ENCODE measurements at regions not wholly inside any gene's neighbourhood (a gene's known extent, or its start where the extent isn't known, plus 50 kb on each side); places are given as distances from the start of the nearest gene placed in this dataset.

DNA sequence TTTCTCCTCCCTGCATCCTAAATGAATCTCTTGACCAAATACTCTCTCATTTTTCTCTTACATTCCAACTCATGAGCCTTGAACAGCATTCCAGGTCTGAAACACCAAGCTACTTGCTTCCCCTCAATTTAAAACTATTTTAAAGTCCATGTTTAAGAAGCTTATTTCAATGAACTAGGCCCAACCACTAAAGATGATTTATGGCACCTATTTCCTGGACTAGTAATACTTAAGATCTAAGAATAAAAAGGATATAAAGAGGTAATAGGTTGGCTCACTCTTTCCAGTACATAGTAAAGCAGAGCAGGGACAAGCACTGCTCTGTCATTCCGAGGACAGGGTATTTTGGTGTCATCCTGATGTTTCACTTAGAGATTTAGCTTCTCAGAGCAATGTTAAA, 219.3 kb upstream of the TMCO5A start:
- no peaks in the 10 kb centered on the region for H3K4me1 Mint-ChIP-seq
- no CpG with 5 or more reads among the region's 1 CpG for WGBS (ENCODE audit: extremely low coverage, insufficient read length, low lambda C conversion rate)

More for the DNA sequence above, 219.3 kb upstream of the TMCO5A start:
- no peak overlapping the region for H3T11ph ChIP-seq (ENCODE audit: low read length)
- H3K4me1 ChIP-seq (ENCODE audit: insufficient read depth, low read length), result no peaks in the 10 kb centered on the region
- H3K23ac ChIP-seq (ENCODE audit: insufficient read length, low read depth, low read length), result no peak overlapping the region
- no peak overlapping the region for H4K91ac ChIP-seq (ENCODE audit: insufficient read length, low read depth, low read length)
- H3K9me3 Mint-ChIP-seq, result peaks cover 13 to 18% of the 10 kb centered on the region in 2 experiments; a peak in 4 of 5 replicates
- H3K14ac ChIP-seq (ENCODE audit: insufficient read depth, low read length), result no peak overlapping the region
- no peak overlapping the region for H3K56ac ChIP-seq (ENCODE audit: insufficient read length, low read depth, low read length)
- H2AK5ac ChIP-seq (ENCODE audit: insufficient read length, low read length), result no peak overlapping the region
- no peaks in the 10 kb centered on the region for H3K27me3 ChIP-seq (ENCODE audit: insufficient read depth, low read length)
- H3K27ac Mint-ChIP-seq, result no peak overlapping the region
- H3K79me1 ChIP-seq (ENCODE audit: insufficient read depth, low read depth, low read length, poor library complexity, severe bottlenecking), result no peaks in the 10 kb centered on the region
- no peak overlapping the region for H3K9ac ChIP-seq (ENCODE audit: extremely low read depth, insufficient read length, low read length)
- no peak overlapping the region for H2BK12ac ChIP-seq (ENCODE audit: insufficient read length, low read depth, low read length)
- no peak overlapping the region for H2BK120ac ChIP-seq (ENCODE audit: low read depth, low read length, poor library complexity, severe bottlenecking)
- no peak overlapping the region for H4K5ac ChIP-seq (ENCODE audit: insufficient read length, low read depth, low read length)
- H3K36me3 Mint-ChIP-seq (ENCODE audit: insufficient read depth in 1 of 3, low read depth in 3 of 3), result peaks cover 0 to 10% (median 5%) of the 10 kb centered on the region in 3 experiments; a peak in 2 of 7 replicates
- H3K4ac ChIP-seq (ENCODE audit: low read depth, low read length), result no peak overlapping the region
- no peak overlapping the region for H3K27ac ChIP-seq (ENCODE audit: insufficient read length, low read depth, low read length)
- peaks cover 14% of the 10 kb centered on the region for H3K9me3 ChIP-seq (ENCODE audit: control insufficient read depth, low read depth, low read length)
- no peak overlapping the region for H4K8ac ChIP-seq (replicated peaks; ENCODE audit: insufficient read length, low read depth, low read length)
- H3K4me2 ChIP-seq (ENCODE audit: insufficient read depth, insufficient read length, low read length), result no peak overlapping the region
- H3K4me3 Mint-ChIP-seq, result no peak overlapping the region
- DNase-seq, result no peak
- no peaks in the 10 kb centered on the region for H4K20me1 ChIP-seq (ENCODE audit: control insufficient read depth, insufficient read depth, insufficient read length)
- no peaks in the 10 kb centered on the region for H3K79me2 ChIP-seq (ENCODE audit: insufficient read depth, low read length)
- H3K18ac ChIP-seq (ENCODE audit: insufficient read length, low read depth, low read length), result no peak overlapping the region
- TF ChIP-seq, protein P1, sequence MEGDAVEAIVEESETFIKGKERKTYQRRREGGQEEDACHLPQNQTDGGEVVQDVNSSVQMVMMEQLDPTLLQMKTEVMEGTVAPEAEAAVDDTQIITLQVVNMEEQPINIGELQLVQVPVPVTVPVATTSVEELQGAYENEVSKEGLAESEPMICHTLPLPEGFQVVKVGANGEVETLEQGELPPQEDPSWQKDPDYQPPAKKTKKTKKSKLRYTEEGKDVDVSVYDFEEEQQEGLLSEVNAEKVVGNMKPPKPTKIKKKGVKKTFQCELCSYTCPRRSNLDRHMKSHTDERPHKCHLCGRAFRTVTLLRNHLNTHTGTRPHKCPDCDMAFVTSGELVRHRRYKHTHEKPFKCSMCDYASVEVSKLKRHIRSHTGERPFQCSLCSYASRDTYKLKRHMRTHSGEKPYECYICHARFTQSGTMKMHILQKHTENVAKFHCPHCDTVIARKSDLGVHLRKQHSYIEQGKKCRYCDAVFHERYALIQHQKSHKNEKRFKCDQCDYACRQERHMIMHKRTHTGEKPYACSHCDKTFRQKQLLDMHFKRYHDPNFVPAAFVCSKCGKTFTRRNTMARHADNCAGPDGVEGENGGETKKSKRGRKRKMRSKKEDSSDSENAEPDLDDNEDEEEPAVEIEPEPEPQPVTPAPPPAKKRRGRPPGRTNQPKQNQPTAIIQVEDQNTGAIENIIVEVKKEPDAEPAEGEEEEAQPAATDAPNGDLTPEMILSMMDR (conservative IDR thresholded peaks at IDR 0.05), result no peak
- no peak overlapping the region for H2BK5ac ChIP-seq (ENCODE audit: insufficient read length, low read length)
- no peak overlapping the region for H2BK20ac ChIP-seq (ENCODE audit: low read depth, low read length, poor library complexity, severe bottlenecking)
- H2BK15ac ChIP-seq (ENCODE audit: low read depth, low read length), result no peak overlapping the region
- H3K23me2 ChIP-seq (ENCODE audit: insufficient read length, low read depth, low read length, poor library complexity, severe bottlenecking), result no peaks in the 10 kb centered on the region
- no peaks in the 10 kb centered on the region for H3K27me3 Mint-ChIP-seq (ENCODE audit: low read depth)
- H2AFZ ChIP-seq (ENCODE audit: low read length), result no peak overlapping the region
